ENCODE measurements at regions not wholly inside any gene's neighbourhood (a gene's known extent, or its start where the extent isn't known, plus 50 kb on each side); places are given as distances from the start of the nearest gene placed in this dataset.

- TF ChIP-seq CTBP1 (IDR thresholded peaks at IDR 0.05; ENCODE audit: borderline replicate concordance), result no peak
- POLR2A ChIA-PET, result no interaction called here
- CTCF ChIA-PET, result no interaction called here
Measured at GRCh38 chr18:78865771-78866310, 113.8 kb upstream of the SALL3 start.

GRCh38 chr18:78867131-78867530 is 112.5 kb upstream of the SALL3 start:
- TF ChIP-seq FOXM1 (IDR thresholded peaks at IDR 0.05; ENCODE audit: borderline replicate concordance) (no peak), TARDBP (IDR thresholded peaks at IDR 0.05) (no peak), CTBP1 (IDR thresholded peaks at IDR 0.05; ENCODE audit: borderline replicate concordance) (no peak), LEF1 (IDR thresholded peaks at IDR 0.05; ENCODE audit: borderline replicate concordance) (no peak), ELF4 (IDR thresholded peaks at IDR 0.05) (no peak)
- CTCF ChIA-PET, result no interaction called here
- POLR2A ChIA-PET, result no interaction called here
- no peak for DNase-seq (ENCODE audit: extremely low spot score)

More at GRCh38 chr18:78865771-78866310, 113.8 kb upstream of the SALL3 start:
- DNase-seq (ENCODE audit: extremely low spot score), result no peak

- CTCF ChIA-PET, result no interaction called here
- TF ChIP-seq PKNOX1 (IDR thresholded peaks at IDR 0.05) (no peak), ARNT (IDR thresholded peaks at IDR 0.05) (no peak), ELF4 (IDR thresholded peaks at IDR 0.05) (no peak), SP1 (IDR thresholded peaks at IDR 0.05) (no peak), TARDBP (IDR thresholded peaks at IDR 0.05) (no peak), HDGF (IDR thresholded peaks at IDR 0.05; ENCODE audit: borderline replicate concordance) (no peak), FOXA1 (IDR thresholded peaks at IDR 0.05) (no peak), NFRKB (IDR thresholded peaks at IDR 0.05) (no peak), SUZ12 (IDR thresholded peaks at IDR 0.05) (no peak), ZNF384 (IDR thresholded peaks at IDR 0.05) (no peak), FOXM1 (IDR thresholded peaks at IDR 0.05; ENCODE audit: borderline replicate concordance) (no peak), L3MBTL2 (conservative IDR thresholded peaks at IDR 0.05) (no peak)
- POLR2A ChIA-PET, result no interaction called here
- DNase-seq (ENCODE audit: extremely low spot score), result no peak
Measured at GRCh38 chr18:78868330-78869316, 111.0 kb upstream of the SALL3 start.

GRCh38 chr18:78871618-78872017 is 108.0 kb upstream of the SALL3 start:
- CTCF ChIA-PET, result no interaction called here
- DNase-seq (ENCODE audit: extremely low spot score), result no peak
- POLR2A ChIA-PET, result no interaction called here
- TF ChIP-seq BHLHE40 (IDR thresholded peaks at IDR 0.05; ENCODE audit: borderline replicate concordance) (no peak), FOXM1 (IDR thresholded peaks at IDR 0.05; ENCODE audit: borderline replicate concordance) (no peak), LEF1 (IDR thresholded peaks at IDR 0.05; ENCODE audit: borderline replicate concordance) (no peak), NFRKB (IDR thresholded peaks at IDR 0.05) (no peak), CTBP1 (IDR thresholded peaks at IDR 0.05; ENCODE audit: borderline replicate concordance) (no peak), ELF4 (IDR thresholded peaks at IDR 0.05) (no peak), ARNT (IDR thresholded peaks at IDR 0.05) (no peak), L3MBTL2 (conservative IDR thresholded peaks at IDR 0.05) (no peak), TARDBP (IDR thresholded peaks at IDR 0.05) (no peak), FOXA1 (IDR thresholded peaks at IDR 0.05) (no peak), FOXK2 (IDR thresholded peaks at IDR 0.05) (no peak), SUZ12 (IDR thresholded peaks at IDR 0.05) (no peak), PKNOX1 (IDR thresholded peaks at IDR 0.05) (no peak), HDGF (IDR thresholded peaks at IDR 0.05; ENCODE audit: borderline replicate concordance) (no peak), ZNF384 (IDR thresholded peaks at IDR 0.05) (no peak), SP1 (IDR thresholded peaks at IDR 0.05) (no peak)

- ChIA-PET POLR2A (no interaction called here), CTCF (interaction anchor here (0.6 kb wide), 1 partner anchor 107 kb away, joined by 3 read pairs; no protein-coding TSS in a partner anchor)
Measured at GRCh38 chr18:78873926-78874500, 105.6 kb upstream of the SALL3 start.

More at GRCh38 chr18:78873926-78874500, 105.6 kb upstream of the SALL3 start:
- TF ChIP-seq SUZ12 (IDR thresholded peaks at IDR 0.05) (no peak), CTBP1 (IDR thresholded peaks at IDR 0.05; ENCODE audit: borderline replicate concordance) (no peak), ZNF384 (IDR thresholded peaks at IDR 0.05) (no peak), PKNOX1 (IDR thresholded peaks at IDR 0.05) (no peak), HDGF (IDR thresholded peaks at IDR 0.05; ENCODE audit: borderline replicate concordance) (no peak)
- DNase-seq (ENCODE audit: extremely low spot score), result no peak
